Dermis blood vessel endothelial cell (primary cell): ENCODE measurements at regions not wholly inside any gene's neighbourhood (a gene's known extent, or its start where the extent isn't known, plus 50 kb on each side); places are given as distances from the start of the nearest gene placed in this dataset.
A peak's percentile ranks its signal among the peaks of the same experiment; 100 is the strongest.
"Not testable (repeated sequence)": the region's sequence is repeated elsewhere in the genome, so short reads cannot be mapped to it uniquely, and the experiment has no call there.

Experiments used
- DNase-seq: peaks from one replicate; pipeline ENCODE4 v3.0.0; 2010

DNA sequence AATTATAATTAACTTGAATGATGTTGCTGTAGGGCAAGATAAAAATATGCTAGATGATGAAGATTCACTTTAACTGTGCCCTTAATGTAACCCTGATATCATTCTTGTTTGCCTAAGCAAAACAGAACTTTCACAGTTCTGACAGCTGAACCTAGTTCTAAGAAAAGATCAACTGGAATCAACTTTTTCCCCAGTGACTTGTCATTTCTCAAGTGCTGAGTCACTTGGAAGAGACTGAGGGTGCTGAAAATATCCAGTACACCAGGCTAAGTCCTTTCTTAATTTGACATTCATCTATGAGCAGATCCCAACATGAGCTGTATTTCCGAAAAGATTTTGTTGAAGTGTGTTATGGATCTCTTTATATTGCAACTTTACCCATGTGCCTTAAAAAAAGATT, 140.4 kb downstream of the MID1IP1 start:
- no peak for DNase-seq

DNA sequence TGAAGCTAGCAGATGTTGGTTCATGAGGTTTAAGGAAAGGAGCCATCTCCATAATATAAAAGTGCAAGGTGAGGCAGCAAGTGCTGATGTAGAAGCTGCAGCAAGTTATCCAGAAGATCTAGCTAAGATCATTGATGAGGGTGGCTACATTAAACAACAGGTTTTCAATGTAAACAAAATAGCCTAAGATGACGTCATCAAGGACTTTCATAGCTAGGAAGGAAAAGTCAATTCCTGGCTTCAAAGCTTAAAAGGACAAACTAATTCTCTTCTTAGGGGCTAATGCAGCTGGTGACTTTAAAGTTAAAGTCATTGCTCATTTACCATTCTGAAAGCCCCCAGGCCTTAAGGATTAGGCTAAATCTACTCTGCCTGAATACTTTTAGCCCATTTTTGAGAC, 141.9 kb downstream of the MID1IP1 start:
- DNase-seq, result no peak

DNA sequence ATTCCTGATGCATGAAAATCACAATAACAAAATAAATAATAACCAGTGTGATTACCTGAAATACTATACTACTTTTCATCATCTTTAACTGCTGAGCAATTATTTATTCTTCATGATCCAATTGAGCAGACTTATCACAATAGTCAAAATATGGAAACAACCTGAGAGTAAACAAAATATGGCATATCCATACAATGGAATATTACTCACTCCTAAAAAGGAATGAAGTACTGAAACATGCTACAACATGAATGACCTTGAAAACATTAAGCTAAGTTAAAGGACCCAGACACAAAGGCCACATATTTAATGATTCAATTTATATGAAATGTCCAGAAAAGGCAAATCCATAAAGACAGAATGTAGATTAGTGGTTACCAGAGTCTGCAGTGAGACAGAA, 146.8 kb downstream of the MID1IP1 start:
- DNase-seq, result no peak

DNA sequence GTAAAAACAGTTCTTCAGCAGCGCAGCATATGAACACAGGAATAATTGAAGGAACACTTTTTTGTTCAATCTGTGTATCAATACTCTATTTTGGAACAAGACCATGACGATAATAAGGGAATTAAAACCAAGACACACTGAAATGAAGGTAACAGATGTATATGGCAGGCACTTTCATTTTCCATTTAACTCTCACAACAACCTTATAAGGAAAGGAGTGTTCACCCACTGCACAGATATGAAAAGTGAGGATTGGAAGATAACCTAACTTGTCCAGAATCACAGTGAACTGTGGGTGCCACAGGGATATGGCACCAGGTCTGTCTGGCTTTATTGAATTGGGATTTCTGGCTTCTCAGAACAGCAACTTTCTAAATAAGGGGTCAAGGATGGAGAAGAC, 153.3 kb downstream of the MID1IP1 start:
- DNase-seq, result no peak

DNA sequence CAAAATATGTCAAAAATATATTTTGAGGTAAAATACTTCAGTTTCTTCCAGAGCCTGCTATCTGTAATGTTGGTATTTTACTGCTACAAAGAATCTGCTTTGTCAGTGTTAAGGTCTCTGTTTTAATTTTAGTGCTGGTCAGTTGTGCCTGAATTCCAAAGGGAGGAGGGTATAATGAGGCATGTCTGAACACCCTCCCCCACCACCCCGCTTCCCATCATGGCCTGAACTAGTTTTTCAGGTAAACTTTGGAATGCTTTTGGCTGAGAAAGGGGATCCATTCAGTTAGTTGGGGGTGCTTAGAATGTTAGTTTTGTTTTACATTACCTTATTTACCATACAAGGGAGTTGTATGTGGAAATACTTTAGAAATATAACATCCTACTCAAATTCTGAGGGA, 158.5 kb downstream of the MID1IP1 start:
- no peak for DNase-seq

DNA sequence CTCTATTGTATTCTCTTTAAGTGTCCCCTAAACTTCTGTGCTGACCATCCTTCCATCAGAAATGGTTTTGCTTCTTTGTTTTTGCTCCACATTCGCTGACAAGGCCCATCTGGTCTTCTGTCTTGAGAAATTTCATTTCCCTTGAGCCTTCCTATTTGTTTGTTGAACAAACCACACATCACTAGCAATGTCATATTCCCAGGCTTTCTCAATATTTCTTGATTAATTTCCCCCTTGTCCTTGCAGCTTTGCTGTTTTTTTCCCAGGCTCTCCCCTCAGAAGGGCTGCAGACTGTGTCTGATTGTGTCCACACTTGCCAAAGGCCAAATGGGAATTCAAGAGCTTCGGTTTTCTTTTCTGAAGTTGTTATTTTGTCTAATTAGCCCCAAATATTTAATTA, 158.9 kb downstream of the MID1IP1 start:
- no peak for DNase-seq

- no peak for DNase-seq
Observed at GRCh38 chrX:38961936-38962335, 160.7 kb downstream of the MID1IP1 start.

DNA sequence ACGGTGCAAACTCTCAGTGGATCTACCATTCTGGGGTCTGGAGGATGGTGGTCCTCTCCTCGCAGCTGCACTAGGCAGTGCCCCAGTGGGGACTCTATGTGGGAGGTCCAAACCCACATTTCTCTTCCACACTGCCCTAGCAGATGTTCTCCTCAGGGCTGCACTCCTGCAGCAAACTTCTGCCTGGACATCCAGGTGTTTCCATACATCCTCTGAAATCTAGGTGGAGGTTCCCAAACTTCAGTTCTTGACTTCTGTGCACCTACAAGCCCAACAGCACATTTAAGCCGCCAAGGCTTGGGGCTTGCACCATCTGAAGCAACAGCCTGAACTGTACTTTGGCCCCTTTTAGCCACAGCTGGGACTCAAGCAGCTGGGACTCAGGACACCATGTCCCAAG, 162.0 kb downstream of the MID1IP1 start:
- DNase-seq, result not testable (repeated sequence)

GRCh38 chrX:38965888-38966287, 164.6 kb downstream of the MID1IP1 start:
- no peak for DNase-seq

DNA sequence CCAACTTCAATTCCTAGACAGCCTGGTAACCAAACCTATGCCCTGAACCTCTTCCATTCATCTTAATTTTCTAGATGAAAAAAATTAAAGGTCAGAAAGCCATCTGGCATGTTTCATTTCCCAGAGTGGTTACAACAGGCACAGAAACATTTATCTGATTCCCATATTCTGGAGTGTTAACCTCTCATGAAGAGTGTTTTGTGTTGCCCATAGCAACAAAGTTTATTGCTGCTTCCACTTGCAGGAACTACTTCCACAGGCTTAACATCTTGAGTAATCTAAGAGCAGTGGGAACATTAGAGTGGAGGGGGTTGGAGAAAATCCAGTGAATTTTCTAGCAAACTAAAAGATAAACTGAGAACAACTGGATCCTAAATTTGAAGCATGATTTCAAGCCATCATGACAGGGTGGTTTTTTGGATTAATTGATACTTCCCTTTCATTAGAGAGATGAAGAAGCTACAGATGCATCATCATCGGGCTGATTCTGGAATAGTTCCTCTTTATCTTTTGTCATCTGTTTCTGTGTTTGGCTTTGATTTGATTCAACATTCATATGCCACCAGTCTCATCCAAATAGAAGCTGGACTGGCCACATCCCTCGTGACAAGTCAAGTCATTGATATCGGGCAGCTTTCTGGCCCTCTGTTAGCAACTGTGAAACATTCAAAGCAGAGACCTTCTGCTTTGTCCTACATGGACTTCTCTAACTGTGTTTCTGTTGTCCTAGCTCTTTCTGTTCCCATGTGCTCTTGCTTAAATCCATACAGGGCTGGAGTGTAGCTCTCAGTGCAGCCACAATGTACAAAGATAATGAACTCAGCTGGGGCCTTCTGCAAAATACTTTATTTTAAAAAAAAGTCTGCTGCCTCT, 167.3 kb downstream of the MID1IP1 start:
- no peak for DNase-seq

- no peak for DNase-seq
Observed at GRCh38 chrX:38970074-38970473, 168.8 kb downstream of the MID1IP1 start.

DNA sequence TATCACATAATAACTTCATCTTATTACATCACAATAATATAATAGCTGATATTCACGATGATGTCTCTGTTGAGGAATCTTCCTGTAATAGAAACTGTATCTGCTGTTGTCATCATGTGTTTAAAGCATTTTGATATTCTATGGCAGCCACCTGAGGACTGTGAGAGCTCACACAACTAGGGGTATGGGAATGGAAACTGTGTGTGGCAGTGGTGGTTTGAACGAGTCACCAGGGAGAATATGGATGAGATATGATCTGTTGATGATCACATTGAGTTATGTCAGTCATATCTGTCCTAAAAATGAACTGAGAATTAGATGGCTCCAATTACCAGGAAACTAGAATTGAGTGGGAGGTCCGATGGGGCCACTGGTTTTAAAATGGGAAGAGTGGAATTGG, 169.6 kb downstream of the MID1IP1 start:
- DNase-seq, result no peak

GRCh38 chrX:38973322-38973721, 172.1 kb downstream of the MID1IP1 start:
- DNase-seq, result no peak

DNA sequence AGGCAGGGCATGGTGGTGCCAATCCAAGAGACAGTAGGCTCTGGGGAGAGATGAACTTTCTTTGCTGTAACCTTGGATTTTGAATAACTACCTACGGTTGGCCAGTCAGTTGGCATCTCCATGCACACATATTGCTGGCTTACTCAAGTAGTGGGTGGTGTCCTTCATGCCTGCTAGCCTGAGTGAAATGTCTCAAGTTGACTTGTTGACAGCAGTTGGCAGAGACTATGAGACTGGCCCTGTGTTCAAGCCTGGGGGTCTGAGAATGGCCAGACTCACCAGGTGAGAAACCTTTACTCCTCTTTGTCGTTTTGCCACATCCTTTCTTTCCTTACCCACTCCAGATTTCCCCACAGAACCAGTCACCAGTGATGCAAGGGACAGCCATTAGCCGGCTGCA, 173.3 kb downstream of the MID1IP1 start:
- no peak for DNase-seq

- DNase-seq, result no peak
Observed at GRCh38 chrX:38975368-38975942, 174.2 kb downstream of the MID1IP1 start.

DNA sequence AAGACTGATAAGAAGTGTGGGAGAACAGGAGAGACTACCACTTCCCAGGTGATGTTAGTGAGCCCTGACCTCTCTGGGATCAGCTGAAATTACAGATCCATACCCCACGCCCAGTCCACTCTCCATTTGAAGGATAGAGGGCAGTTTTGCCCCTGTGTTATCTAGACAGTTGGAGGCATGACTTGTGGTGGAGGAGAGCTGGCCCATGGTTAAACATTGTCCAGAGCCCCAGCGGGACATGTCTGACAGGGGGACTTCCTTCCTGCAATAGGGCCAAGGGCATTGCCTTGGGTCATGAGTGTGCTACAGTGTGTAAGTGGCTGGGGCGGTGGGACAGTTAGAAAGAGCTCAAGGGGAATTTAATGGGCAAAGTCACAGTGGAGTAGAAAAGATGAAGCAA, 181.1 kb downstream of the MID1IP1 start:
- no peak for DNase-seq

GRCh38 chrX:38982843-38983242, 181.6 kb downstream of the MID1IP1 start:
- DNase-seq, result no peak

DNA sequence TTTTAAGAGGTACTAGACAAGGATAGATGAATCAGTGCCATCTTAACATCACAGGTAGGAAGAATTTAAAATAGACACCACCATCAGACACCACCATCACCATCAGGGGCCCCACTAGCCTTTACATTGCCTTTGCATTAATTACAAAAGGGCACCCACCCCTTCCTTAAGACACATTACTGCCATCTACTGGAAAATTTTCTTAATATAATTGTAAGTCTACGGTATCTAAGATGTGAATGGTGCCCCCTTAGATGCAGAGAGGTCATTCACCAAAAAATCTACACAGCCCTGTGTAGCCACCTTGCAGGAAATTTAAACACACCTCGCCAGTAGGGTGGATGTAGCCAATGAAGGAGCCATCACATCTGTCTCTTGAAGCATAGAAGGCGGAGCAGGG, 184.1 kb downstream of the MID1IP1 start:
- peak; percentile 18 for DNase-seq

- no peak for DNase-seq
Observed at GRCh38 chrX:38985945-38986344, 184.7 kb downstream of the MID1IP1 start.

- DNase-seq, result no peak
Observed at GRCh38 chrX:38986586-38986985, 185.3 kb downstream of the MID1IP1 start.

- DNase-seq, result no peak
Observed at GRCh38 chrX:38987198-38987651, 186.0 kb downstream of the MID1IP1 start.

DNA sequence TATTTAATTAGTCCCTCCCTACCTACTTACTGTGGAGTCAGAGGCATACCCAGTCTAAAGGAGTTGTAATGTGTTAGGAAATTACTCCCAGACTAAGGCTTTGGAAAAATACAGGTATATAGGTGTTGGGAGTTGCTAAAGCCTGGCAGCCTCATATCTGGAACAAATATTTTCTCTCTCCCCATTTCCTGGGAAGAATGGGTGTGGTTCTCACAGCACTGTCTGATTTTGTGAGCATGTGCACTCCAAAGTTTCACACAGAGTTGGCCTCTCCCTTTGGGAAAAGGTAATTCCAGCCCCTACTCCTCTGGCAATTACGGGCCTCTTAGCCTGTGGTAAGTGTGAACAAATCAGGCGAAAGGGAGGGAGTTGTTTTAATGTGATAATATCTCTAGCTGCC, 187.0 kb downstream of the MID1IP1 start:
- no peak for DNase-seq

DNA sequence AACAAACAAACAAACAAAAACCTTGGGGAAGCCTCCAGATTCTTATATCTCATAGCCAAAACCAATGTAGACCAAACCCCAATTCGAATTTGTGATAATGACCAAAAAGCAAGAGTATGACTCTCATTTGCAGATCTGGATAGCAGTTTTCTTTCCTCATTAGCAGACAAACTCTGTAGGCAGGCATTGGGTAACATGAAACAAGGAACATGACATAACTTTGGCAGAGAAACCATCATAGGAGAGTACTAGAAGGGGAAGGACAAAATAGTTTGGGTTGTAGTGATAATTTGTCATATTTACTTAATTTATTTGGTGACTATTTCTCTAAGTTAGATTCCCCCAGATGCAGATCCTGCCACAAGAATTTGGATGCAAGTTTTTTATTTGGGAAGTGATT, 187.8 kb downstream of the MID1IP1 start:
- DNase-seq, result no peak

GRCh38 chrX:38991656-38992440, 190.6 kb downstream of the MID1IP1 start:
- DNase-seq, result no peak
